NCI-H1694 treated with DMSO at 0.1 percent for 48 hours (cell line): ENCODE measurements at regions not wholly inside any gene's neighbourhood (a gene's known extent, or its start where the extent isn't known, plus 50 kb on each side); places are given as distances from the start of the nearest gene placed in this dataset.

ENCODE experiments used
- DNase-seq: peaks from one replicate; lab custom pipeline; 2025; lab: John Stamatoyannopoulos, UW

DNA sequence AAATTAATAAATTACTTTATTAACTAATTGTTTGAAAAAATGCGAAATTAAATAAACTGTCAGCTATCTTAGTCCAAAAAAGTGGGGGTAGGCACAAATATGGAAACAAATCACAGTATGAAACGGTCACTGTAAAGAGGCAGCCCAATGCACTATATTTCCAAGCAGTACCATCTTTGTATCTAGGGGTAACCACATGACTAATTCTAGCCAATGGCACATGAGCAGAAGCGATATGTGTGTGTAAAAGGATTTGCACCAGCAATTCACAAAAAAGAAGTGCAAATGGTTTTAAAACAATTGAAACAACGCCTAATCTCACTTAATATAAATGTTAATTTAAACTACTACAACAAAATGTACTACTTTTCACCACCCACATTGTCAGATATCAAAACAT is 129.5 kb upstream of the PRNP start:
- DNase-seq: no peak

DNA sequence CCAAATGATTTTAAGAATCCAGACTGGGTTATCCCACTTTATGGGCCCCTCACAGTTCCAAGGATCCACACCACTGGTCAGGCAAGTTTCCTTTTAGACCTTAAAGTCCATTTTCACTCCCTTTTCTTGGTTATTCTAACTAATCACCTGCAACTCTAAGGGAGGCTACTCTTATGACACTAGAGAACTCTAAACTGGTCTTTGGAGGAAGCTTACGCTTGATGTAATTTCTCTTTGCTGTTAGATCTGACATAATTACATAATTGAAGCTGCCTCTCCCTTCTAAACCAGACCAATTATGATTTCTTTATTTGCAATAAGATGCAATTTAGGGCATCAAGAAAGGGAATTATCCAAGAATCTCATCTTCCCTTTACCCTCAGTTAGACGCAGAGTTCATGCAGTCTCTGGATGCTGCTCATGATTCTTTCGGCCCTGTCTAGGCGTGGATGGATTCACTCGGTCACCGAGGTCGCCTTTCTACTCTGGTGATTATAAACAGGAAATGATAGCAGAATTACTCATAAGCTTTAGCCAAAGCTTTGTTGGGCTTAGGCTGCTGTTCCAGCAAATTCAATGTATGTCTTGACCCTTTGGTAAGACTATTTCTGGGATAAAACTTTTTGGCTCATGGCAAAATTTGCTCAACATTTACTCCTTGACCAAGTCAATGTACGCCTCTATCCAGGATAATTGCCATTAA is 130.9 kb upstream of the PRNP start:
- no peak for DNase-seq

DNA sequence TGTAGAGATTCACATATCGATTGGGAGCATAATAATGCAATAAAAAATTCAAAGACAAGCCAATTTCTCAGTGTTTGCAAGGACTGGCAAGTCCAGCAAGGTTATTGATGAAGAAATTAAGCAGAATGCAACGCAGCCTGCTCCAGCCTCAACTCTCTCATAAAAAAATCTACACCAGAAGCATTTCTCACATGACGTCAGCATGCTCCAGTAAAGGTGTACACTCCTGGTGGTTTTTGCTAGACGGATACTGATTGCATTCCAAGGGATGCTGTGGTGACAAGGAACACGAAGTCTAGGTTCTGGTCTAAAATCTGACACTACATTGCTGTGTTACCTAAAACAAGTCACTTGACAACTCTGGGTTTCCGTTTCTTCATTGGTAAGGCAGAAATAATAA is 131.9 kb upstream of the PRNP start:
- no peak for DNase-seq

DNA sequence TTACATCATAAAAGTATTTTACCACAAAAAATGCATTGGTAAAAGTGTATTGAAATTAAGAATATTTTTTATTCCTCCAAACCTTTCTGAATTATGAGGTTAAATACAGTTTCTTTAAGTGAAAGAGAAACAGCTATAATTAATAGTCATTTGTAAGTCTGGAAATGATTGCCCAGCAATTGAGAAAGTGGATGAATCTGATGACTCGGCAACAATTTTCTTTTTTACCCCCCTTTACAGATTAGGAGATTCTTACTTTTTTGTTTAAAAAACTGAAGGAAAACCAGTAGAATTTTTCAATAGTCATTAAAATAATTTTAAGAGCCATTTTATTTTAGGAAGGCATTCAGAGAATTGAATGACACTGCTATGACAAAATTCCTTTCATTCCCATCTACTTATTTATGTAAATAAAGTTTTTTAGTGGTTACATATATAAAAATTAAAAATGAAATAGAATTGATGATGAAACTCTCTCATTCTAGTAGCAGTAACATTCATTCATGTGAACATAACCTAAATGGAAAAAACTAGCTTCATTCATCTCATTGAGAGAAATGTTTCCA is 134.1 kb upstream of the PRNP start:
- no peak for DNase-seq

DNA sequence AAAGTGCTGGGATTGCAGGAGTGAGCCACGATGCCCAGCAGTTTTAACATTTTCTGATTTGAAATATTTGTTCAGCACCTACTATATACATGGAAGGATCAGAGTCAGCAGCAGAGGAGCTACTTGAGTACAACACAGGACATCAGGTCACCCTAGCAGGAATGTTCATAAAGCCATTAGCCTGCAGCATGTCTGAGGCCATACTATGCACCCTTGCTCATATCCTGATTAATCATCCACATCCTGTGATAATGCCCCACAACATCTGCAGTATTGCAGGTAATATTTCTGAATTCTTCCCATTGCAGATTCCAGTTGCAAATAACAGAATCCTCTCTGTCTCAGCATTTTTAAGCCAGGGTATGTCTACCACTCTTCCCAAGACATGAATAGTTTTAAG is 135.5 kb upstream of the PRNP start:
- DNase-seq: no peak

DNA sequence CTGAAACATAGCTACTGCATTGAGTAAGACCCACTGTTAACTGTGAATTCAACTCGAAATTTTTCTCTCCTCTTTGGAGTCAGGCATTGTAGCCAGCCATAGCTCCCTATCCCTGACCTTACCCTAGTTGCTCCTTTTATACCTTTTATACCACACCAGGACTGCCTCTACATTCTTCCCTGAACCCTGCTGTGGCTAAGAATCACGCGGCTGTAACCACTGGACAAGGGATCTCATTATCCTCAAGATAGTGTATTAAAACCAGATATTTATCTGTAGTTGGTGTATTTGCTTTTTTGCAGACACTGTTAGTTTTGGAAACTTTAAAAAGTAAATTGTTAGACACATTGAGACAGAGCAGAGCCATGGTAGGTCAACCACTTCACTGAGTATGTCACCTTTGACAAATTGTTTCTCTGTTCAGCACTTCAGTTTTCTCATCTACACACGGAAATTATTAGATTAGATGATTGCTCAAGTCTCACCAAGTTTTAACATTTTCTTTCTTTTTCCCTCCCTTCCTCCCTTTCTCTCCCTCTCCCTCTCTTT is 136.5 kb upstream of the PRNP start:
- no peak for DNase-seq

DNA sequence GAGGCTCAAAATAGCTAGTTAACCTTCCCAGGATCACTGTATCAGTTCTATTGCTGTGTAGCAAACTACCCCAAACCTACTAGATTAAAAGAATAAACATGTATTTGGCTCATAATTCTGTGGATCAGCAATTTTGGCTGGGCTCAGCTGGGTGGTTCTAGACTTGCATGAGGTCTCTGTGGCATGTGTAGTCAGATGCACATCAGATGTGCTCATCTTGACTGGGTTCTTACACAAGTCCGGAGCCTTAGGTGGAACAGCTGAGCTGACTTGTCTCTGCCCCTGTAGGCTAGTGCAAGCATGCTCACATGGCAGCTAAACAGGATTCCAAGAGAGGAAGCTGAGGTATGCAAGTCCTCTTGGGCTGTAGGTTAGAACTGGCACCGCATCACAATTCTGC is 137.7 kb upstream of the PRNP start:
- no peak for DNase-seq

DNA sequence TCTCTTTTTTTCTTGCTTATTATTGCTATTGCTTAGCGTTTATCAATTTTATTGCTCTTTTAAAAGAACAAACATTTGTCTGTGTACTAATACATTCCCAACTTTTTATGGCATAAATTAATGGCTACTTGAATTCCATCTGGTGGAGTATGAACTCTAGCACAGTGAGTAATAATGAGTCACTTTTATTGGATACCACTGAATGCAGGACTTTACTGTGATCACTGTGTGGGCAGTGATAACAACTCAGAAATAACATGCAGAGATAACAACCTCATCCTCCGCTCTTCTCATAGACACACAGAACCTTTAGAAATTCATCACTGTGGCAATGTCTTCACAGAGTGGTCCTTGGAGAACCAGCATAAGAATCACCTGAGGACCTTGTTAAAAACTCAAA is 139.5 kb upstream of the PRNP start:
- DNase-seq: no peak

DNA sequence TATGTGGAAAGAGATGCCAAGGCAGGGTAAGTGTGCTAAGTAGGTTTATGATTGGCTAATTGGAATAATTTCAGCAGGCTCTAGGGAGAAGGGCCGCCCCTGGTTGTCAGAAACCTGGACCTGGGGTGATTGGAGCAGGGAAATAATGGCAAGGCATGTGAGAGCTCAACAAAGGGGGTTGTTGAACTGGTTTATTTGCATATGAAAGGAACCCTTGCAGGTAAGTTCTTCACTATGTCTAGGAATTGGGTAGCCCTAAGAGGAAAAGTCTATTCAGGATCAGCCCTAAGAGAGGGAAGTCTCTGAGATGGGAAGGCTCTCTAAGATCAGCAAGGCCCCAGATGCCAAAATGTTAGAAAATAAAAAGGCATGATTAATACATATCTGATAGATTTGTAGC is 139.9 kb upstream of the PRNP start:
- no peak for DNase-seq

DNA sequence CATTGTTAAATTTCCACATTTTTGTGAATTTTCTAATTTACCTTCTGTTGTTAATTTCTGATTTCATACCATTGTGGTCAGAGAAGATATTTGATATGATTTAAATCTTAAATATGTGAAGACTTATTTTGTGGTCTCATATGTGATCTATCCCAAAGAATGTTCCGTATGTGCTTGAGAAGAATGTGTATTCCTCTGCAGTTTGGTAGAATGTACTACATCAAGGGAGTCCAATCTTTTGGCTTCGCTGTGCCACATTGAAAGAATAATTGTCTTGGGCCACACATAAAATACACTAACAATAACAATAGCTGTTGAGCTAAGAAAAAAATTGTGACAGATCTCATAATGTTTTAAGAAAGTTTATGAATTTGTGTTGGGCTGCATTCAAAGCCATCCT is 140.7 kb upstream of the PRNP start:
- DNase-seq: no peak

DNA sequence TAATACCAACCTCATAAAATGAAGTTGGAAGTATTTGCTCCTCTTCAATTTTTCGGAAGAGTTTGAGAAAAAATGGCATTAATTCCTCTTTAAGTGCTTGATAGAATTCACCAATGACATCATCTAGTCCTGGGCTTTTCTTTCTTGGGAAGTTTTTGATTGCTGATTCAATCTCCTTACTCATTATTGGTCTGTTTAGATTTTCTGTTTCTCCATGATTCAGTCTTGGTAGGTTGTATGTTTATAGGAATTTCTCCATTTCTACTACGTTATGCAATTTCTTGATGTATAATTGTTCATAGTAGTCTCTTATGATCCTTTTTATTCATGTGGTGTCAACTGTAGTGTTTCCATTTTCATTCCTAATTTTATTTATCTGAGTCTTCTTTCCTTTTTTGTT is 141.5 kb upstream of the PRNP start:
- no peak for DNase-seq

DNA sequence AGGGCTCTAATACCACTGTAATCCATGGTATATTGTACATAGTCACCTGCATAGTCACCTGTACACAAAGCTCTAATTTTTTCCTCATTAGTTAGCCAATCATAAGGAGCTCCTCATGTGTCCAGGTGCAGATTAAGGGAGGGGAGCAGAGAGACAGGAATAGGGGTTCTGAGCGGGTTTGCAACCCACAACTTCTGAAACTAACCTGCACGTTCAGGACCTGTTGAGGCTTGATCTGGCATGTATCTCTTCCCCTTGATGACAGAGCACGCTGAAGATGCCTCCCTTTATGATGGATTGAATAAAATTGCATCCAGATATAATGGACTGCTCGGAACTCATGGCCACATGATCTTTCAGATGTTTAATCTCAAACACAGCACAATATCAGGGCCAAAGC is 144.0 kb upstream of the PRNP start:
- no peak for DNase-seq

DNA sequence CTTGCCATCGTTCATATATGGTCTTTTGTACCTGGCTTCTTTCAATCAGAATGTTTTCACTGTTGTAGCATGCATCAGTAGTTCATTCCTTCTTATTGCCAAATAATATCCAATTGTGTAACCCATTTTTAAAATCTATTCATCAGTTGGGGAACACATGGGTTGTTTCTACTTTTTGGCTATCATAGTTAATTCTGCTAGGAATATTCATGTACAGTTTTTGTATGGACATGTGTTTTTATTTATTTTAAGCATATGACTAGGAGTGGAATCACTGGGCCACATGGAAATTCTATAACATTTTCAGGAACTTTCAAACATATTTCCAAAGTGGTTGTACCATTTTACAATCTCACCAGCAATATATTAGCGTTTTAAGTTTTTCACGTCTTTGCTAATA is 151.9 kb upstream of the PRNP start:
- no peak for DNase-seq

DNA sequence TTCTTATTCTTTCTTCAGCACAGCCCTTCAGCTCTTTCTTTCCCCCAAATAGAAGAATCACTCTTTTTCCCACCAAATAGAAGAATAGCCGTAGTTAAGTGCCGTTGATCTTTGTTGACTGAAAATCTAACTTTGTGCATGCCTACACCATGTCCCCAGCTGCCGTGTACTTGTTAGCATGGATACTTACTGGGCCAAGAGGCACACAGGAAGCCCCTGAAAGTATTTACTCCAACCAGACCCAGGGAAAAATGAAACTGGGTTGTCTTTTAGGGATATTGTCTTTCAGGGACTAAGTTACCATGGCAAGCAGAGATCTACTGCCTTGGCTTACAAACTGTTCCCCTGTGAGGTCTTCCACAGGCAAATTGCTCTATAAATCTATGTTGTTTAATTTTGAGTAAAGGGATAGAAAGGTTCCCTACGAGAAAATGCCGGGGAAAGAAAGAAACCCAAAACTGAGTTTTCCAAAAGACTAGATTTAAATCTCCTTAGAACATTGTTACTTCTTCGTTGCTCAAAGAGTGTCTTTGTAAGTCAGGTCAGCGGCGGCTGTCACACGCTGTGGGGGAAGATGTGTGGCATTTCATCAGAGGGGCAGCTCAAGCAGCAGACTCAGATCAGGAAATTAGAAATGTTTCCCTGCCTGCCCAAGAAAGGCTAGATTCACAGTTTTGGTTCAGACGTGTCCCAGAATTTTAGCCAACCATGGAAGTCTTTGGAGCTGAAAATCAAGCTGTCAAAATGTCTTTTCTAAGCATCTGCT is 152.7 kb upstream of the PRNP start:
- no peak for DNase-seq

DNA sequence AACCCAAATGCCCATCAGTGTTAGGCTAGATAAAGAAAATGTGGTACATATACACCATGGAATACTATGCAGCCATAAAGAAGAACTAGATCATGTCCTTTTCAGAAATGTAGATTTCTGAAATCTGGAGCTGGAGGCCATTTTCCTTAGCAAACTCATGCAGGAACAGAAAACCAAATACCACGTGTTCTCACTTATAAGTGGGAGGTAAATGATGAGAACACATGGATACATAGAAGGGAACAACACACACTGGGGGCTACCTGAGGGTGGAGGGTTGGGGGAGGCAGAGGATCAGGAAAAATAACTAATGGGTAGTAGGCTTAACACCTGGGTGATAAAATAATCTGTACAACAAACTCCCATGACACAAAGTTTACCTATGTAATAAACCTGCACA is 153.5 kb upstream of the PRNP start:
- DNase-seq: no peak

DNA sequence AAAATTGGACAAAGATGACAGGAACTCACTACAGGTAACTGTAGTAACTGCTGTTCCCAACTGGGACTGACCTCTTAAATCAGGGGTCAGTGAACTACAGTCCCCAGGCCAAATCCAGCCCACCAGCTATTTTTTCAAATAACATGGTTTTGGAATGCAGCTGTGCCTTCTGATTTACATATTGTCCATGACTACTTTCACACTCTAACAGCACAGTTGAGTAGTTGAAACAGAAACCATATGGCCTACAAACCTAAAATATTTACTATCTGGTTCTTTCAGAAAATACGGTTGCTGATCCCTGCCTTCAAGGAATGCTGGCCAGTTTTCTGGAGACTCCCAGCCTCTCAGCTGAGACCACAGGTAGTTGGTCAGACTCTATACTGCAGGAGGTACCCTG is 161.5 kb upstream of the PRNP start:
- DNase-seq: no peak

DNA sequence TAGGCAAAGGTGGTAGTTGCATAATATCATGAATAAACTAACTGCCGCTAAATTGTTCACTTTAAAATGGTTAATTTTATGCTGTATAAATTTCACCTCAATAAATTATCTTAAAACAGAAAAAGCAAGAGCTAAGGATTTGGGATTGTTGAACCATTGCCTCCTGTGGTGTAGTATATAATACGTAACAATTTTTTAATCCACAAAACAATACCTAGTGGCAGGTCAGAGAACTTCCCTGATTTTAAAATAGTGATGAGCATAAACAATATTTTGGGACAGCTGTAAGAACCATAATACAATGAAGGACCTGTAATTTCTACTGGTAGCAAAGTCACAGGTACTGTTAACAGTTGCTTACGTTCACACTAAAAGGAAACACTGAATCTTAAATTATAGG is 161.9 kb upstream of the PRNP start:
- no peak for DNase-seq

DNA sequence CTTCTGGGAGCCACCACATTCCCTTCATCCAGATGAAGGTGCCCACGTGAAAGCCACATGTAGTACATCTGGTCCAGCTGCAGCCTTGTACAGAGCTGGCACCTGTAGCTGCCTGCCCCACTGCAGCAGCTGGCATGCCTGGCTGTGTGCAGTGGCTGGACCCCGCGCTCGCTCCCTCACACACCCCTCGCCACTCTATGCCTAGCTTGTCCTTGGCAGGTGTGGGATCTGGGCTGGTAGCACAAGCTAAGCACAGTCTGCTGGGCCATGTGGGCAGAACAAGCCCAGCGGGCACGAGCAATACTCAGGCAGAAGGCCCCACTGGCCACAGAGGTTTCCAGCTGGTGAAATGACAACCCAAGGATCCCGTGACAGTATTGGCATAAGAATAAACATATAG is 163.9 kb upstream of the PRNP start:
- no peak for DNase-seq

DNA sequence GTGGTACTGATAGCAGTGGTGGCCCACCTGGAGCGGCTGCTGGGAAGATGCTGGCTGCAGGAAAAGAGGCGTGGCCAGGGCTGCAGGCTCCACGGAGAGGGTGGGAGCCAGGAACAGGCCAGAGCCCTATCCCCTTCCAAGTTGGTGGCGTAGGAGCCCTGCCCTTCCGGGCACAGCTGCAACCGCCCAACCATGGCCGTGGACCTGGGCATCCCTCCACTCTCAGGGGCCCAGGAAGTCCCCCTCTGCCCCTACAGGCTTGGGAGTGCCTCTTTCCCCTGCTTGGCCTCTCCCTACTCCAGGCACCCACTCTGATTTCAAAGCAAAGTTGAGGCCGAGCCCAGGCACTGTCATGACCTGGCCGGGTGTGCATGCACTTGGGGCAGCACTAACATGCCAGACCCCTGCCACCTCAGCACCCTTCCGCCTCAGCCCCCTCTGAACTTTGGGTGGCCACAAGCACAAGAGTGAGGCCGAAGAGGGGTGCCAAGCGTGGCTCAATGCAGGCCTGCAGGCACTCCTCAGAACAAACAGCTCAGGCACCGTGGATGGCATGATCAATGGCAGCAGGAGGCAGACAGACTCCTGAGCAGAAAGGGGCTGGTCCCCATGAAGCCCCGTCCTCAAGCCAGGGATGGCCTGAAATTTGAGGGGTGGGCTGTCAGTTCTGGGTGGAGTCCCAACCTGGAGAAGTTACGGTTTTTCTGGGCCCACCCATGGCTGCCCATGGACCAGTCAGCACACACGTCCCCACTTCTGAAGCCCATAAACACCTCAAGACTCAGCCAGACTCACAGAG is 164.9 kb upstream of the PRNP start:
- DNase-seq: no peak

DNA sequence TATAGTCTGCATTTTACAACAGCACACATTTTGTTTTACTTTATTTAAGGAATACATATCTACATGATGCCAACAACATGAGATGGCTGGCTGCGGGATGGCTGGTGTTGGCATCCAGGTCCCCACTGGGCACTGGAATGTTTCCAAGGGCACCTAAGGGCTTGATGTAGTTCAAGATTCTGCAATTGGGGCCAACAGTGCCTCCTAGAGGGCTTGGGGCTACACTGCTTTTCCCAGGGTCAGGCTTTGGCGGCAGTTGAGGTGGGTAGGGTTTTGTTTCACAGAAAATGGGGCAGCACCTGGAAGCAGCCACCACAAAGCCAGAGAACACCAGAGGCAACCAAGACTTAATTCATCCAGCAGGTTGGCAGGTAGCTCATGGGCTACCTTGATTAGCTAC is 166.7 kb upstream of the PRNP start:
- no peak for DNase-seq

DNA sequence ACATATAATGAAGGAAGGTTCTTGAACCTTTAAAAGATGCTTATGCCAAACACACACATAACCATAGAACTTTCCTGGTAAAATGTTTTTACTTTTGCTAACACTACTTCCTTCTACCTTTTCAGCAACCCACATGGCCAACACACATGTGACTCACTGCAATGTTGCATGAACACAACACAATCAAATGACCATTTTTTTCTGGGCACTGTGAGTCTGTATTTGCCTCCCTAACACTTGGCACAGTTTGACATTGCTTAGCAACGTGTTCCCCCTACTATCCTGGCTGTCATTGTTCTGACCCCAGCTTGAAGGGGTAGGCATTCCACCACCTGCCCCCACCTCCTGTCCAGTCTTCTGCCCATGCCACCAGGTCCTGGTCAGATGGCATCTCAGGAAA is 169.4 kb upstream of the PRNP start:
- no peak for DNase-seq

DNA sequence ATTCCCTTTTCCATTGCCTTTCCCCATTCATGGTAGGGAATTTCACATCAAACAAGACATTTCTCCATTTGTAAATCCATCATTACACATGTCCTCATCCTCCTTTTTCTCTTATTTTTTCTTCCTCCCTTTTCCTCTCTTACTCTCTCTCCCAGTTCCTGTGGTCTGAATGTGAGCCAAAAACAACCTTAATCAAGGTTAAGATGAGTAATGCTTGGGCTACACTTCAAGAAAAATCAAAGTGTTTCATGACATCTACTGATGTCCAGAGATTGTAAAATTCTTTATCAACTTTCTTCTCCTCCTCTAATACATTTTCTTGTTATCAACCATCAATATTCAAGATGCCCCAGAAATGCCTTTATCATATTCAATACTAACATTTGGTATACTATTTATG is 172.5 kb upstream of the PRNP start:
- DNase-seq: no peak
